SK-N-SH (cell line): ENCODE measurements at regions not wholly inside any gene's neighbourhood (a gene's known extent, or its start where the extent isn't known, plus 50 kb on each side); places are given as distances from the start of the nearest gene placed in this dataset.

Source experiments
- CTCF ChIA-PET: fragments of 300-600, 350-600 bp; formaldehyde crosslinking; extraction: SDS; loops from one replicate; lab custom pipeline; 2021; lab: Yijun Ruan, JAX
- POLR2A ChIA-PET: fragments of 350-600 bp; sonication (Branson Sonifier 250); formaldehyde crosslinking; extraction: SDS; loops from one replicate; lab custom pipeline; 2020; ENCODE audit warnings: antibody characterized with exemption, inconsistent platforms; lab: Yijun Ruan, JAX
- DNase-seq: peaks from one replicate; pipeline ENCODE4 v3.0.0; 2012
- H2AFZ ChIP-seq: fragments of 200-600 bp; sonication (generic); 2 replicates; pipeline ENCODE4 v1.8.1; 2016; ENCODE audit warnings: antibody characterized with exemption, mild to moderate bottlenecking, low read depth
- H3F3A ChIP-seq: fragments of 200-600 bp; sonication (generic); replicated peaks from 2 replicates; pipeline ENCODE3; 2016; ENCODE audit warnings: antibody characterized with exemption, mild to moderate bottlenecking; ENCODE audit not compliant: insufficient read depth
- H3K27ac ChIP-seq, 2 experiments: fragments of 200-500 bp in 1 of 2; fragments of 200-600 bp in 1 of 2; sonication (Bioruptor generic) in 1 of 2; sonication (generic), shearing (Covaris generic) in 1 of 2; 2 replicates each; pipeline versions ENCODE4 v1.5.1 to v1.6.1; 2014 to 2016; ENCODE audit warnings: low read depth in 2 of 2, inconsistent platforms in 1 of 2, low read length in 1 of 2, mild to moderate bottlenecking in 1 of 2, mixed read lengths in 1 of 2
- H3K27me3 ChIP-seq: fragments of 200-600 bp; sonication (generic), shearing (Covaris generic); 2 replicates; pipeline ENCODE4 v1.6.1; 2016; ENCODE audit warnings: mixed run types; ENCODE audit not compliant: insufficient read depth
- H3K36me3 ChIP-seq, 2 experiments: fragments of 200-500 bp in 1 of 2; fragments of 200-600 bp in 1 of 2; sonication (Bioruptor generic) in 1 of 2; sonication (generic) in 1 of 2; replicated peaks in 1 of 2; 2 replicates each; pipeline versions ENCODE3 to v1.5.1; 2014 to 2016; ENCODE audit warnings: low read length in 1 of 2, mild to moderate bottlenecking in 1 of 2; ENCODE audit not compliant: insufficient read depth in 2 of 2, control insufficient read depth in 1 of 2
- H3K4me1 ChIP-seq, 2 experiments: fragments of 200-500 bp in 1 of 2; fragments of 200-600 bp in 1 of 2; sonication (Bioruptor generic) in 1 of 2; sonication (generic), shearing (Covaris generic) in 1 of 2; 2 replicates each; pipeline versions ENCODE4 v1.5.1 to v1.6.1; 2014 to 2016; ENCODE audit warnings: low read depth in 1 of 2, low read length in 1 of 2, mixed run types in 1 of 2; ENCODE audit not compliant: insufficient read depth in 2 of 2, control insufficient read depth in 1 of 2
- H3K4me2 ChIP-seq: fragments of 200-600 bp; sonication (generic), shearing (Covaris generic); 2 replicates; pipeline ENCODE4 v1.6.1; 2017; ENCODE audit warnings: mixed run types
- H3K4me3 ChIP-seq, 2 experiments: fragments of 200-500 bp in 1 of 2; fragments of 200-600 bp in 1 of 2; sonication (Bioruptor generic) in 1 of 2; sonication (generic), shearing (Covaris generic) in 1 of 2; 2 replicates each; pipeline versions ENCODE4 v1.5.1 to v1.8.1; 2014 to 2016; ENCODE audit warnings: low read depth in 2 of 2, inconsistent platforms in 1 of 2, low read length in 1 of 2, mild to moderate bottlenecking in 1 of 2, mixed read lengths in 1 of 2, moderate library complexity in 1 of 2
- H3K79me2 ChIP-seq: fragments of 200-600 bp; sonication (generic); 2 replicates; pipeline ENCODE4 v1.8.1; 2017; ENCODE audit warnings: mild to moderate bottlenecking; ENCODE audit not compliant: insufficient read depth
- H3K9ac ChIP-seq: fragments of 200-600 bp; sonication (generic); 2 replicates; pipeline ENCODE4 v1.6.1; 2017; ENCODE audit warnings: mixed run types
- H3K9me2 ChIP-seq: fragments of 200-600 bp; sonication (generic); 2 replicates; pipeline ENCODE4 v1.6.1; 2017; ENCODE audit warnings: mixed run types
- H3K9me3 ChIP-seq: fragments of 200-600 bp; sonication (generic); 2 replicates; pipeline ENCODE4 v1.6.1; 2017; ENCODE audit warnings: mixed run types, mild to moderate bottlenecking, moderate library complexity
- H4K20me1 ChIP-seq: fragments of 200-600 bp; sonication (generic); 2 replicates; pipeline ENCODE4 v1.6.1; 2017; ENCODE audit warnings: mild to moderate bottlenecking, mixed run types; ENCODE audit not compliant: insufficient read depth
- ELF1 ChIP-seq: IDR thresholded peaks from 2 replicates; pipeline ENCODE4 v1.4.0; 2012
- EZH2phosphoT487 ChIP-seq: fragments of 200-600 bp; sonication (generic); IDR thresholded peaks from 2 replicates; pipeline ENCODE4 v1.6.1; 2017; ENCODE audit warnings: low read depth, mixed run types, mild to moderate bottlenecking, antibody characterized with exemption, moderate library complexity, borderline replicate concordance
- FOXJ3 ChIP-seq: sonication (generic); formaldehyde crosslinking; IDR thresholded peaks from 2 replicates; pipeline ENCODE4 v1.5.1; 2020; ENCODE audit warnings: mild to moderate bottlenecking, missing genetic modification reagents
- FOXM1 ChIP-seq: IDR thresholded peaks from 2 replicates; pipeline ENCODE4 v1.4.0; 2012; ENCODE audit warnings: low read depth, mild to moderate bottlenecking
- GABPA ChIP-seq: IDR thresholded peaks from 2 replicates; pipeline ENCODE4 v1.4.0; 2012; ENCODE audit warnings: low read depth, mild to moderate bottlenecking
- GATA2 ChIP-seq: sonication (generic); formaldehyde crosslinking; IDR thresholded peaks from 2 replicates; pipeline ENCODE4 v1.5.0; 2020; ENCODE audit warnings: mild to moderate bottlenecking, missing genetic modification reagents
- JUND ChIP-seq: IDR thresholded peaks from 2 replicates; pipeline ENCODE4 v1.4.0; 2012
- NFIC ChIP-seq: IDR thresholded peaks from 2 replicates; pipeline ENCODE4 v1.4.0; 2012; ENCODE audit warnings: borderline replicate concordance
- NRF1 ChIP-seq: IDR thresholded peaks from 2 replicates; pipeline ENCODE4 v1.6.1; 2012; ENCODE audit warnings: low read depth, mild to moderate bottlenecking, low read length
- POLR2AphosphoS5 ChIP-seq: IDR thresholded peaks from 2 replicates; pipeline ENCODE4 v1.6.1; 2012; ENCODE audit warnings: low read depth, low read length
- SIN3A ChIP-seq: IDR thresholded peaks from 2 replicates; pipeline ENCODE4 v1.6.1; 2012; ENCODE audit warnings: low read depth, mild to moderate bottlenecking, low read length, moderate library complexity, borderline replicate concordance
- SMC3 ChIP-seq: IDR thresholded peaks from 2 replicates; pipeline ENCODE4 v1.6.1; 2012; ENCODE audit warnings: low read depth, low read length, improper control_type of control experiment
- TAF1 ChIP-seq: IDR thresholded peaks from 2 replicates; pipeline ENCODE4 v1.6.1; 2012; ENCODE audit warnings: low read depth, mild to moderate bottlenecking, low read length, moderate library complexity, borderline replicate concordance
- TCF12 ChIP-seq: IDR thresholded peaks from 2 replicates; pipeline ENCODE4 v1.4.0; 2012
- TEAD4 ChIP-seq: IDR thresholded peaks from 2 replicates; pipeline ENCODE4 v1.4.0; 2012; ENCODE audit warnings: mild to moderate bottlenecking, borderline replicate concordance; ENCODE audit not compliant: insufficient read depth
- WGBS: methylation state at CpG from one replicate; pipeline ENCODE4 v1.1.6; 2017; ENCODE audit warnings: low lambda C conversion rate; 5-methylcytosine and 5-hydroxymethylcytosine counted together
- TF ChIP-seq, protein P1 (sequence below): IDR thresholded peaks from 2 replicates; pipeline ENCODE4 v1.4.0; 2012; ENCODE audit warnings: low read depth, borderline replicate concordance
- TF ChIP-seq, protein P2 (sequence below): fragments of 150-350 bp; IDR thresholded peaks from 2 replicates; pipeline ENCODE4 v1.6.1; 2016; ENCODE audit warnings: mild to moderate bottlenecking, low read depth, low read length
- TF ChIP-seq, protein P3 (sequence below): IDR thresholded peaks from 2 replicates; pipeline ENCODE4 v1.4.0; 2012; ENCODE audit warnings: low read depth, borderline replicate concordance
- TF ChIP-seq, protein P4 (sequence below): IDR thresholded peaks from 2 replicates; pipeline ENCODE4; 2012
- TF ChIP-seq, protein P5 (sequence below): IDR thresholded peaks from 2 replicates; pipeline ENCODE4 v1.4.0; 2012; ENCODE audit warnings: low read depth
- TF ChIP-seq, protein P6 (sequence below): fragments of 150-350 bp; IDR thresholded peaks from 2 replicates; pipeline ENCODE4 v1.6.1; 2017; ENCODE audit warnings: antibody characterized with exemption, low read length, low read depth, borderline replicate concordance

DNA sequence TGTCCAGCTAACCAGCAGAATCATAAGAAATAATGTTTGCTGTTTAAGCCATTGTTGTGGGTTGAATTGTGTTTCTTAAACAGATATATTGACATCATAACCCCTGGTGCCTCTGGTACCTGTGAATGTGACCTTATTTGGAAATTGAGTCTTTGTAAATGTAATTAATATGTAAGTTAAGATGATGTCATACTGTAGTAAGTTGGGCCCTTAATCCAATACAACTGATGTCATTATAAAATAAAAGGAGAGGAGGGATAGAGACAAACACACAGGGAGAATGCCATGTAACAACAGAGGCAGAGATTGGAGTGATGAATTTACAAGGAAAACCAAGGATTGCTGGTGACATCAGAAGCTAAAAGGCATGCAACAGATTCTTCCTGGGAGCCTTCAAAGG lies 141.4 kb downstream of the ZIC3 start:
- Histone ChIP-seq H3K4me2 (no peak overlapping the region), H2AFZ (no peak overlapping the region), H3K4me1 (no peaks in the 10 kb centered on the region), H3K36me3 (no peaks in the 10 kb centered on the region), H3K27me3 (no peaks in the 10 kb centered on the region), H3K9me2 (no peaks in the 10 kb centered on the region), H3K27ac (no peak overlapping the region), H3K9me3 (no peaks in the 10 kb centered on the region), H3K4me3 (no peak overlapping the region), H3K79me2 (no peaks in the 10 kb centered on the region), H3F3A (no peaks in the 10 kb centered on the region), H3K9ac (no peak overlapping the region), H4K20me1 (no peaks in the 10 kb centered on the region)
- ChIA-PET POLR2A (no interaction called here), CTCF (no interaction called here)
- TF ChIP-seq SMC3 (no peak), FOXJ3 (no peak), SIN3A (no peak), FOXM1 (no peak), GATA2 (CRISPR knock-in tag) (no peak), GABPA (no peak), TEAD4 (no peak), EZH2phosphoT487 (no peak), JUND (no peak)
- TF ChIP-seq, protein P1, sequence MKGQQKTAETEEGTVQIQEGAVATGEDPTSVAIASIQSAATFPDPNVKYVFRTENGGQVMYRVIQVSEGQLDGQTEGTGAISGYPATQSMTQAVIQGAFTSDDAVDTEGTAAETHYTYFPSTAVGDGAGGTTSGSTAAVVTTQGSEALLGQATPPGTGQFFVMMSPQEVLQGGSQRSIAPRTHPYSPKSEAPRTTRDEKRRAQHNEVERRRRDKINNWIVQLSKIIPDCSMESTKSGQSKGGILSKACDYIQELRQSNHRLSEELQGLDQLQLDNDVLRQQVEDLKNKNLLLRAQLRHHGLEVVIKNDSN: no peak
- TF ChIP-seq, protein P2, sequence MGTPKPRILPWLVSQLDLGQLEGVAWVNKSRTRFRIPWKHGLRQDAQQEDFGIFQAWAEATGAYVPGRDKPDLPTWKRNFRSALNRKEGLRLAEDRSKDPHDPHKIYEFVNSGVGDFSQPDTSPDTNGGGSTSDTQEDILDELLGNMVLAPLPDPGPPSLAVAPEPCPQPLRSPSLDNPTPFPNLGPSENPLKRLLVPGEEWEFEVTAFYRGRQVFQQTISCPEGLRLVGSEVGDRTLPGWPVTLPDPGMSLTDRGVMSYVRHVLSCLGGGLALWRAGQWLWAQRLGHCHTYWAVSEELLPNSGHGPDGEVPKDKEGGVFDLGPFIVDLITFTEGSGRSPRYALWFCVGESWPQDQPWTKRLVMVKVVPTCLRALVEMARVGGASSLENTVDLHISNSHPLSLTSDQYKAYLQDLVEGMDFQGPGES: no peak
- TF ChIP-seq, protein P3, sequence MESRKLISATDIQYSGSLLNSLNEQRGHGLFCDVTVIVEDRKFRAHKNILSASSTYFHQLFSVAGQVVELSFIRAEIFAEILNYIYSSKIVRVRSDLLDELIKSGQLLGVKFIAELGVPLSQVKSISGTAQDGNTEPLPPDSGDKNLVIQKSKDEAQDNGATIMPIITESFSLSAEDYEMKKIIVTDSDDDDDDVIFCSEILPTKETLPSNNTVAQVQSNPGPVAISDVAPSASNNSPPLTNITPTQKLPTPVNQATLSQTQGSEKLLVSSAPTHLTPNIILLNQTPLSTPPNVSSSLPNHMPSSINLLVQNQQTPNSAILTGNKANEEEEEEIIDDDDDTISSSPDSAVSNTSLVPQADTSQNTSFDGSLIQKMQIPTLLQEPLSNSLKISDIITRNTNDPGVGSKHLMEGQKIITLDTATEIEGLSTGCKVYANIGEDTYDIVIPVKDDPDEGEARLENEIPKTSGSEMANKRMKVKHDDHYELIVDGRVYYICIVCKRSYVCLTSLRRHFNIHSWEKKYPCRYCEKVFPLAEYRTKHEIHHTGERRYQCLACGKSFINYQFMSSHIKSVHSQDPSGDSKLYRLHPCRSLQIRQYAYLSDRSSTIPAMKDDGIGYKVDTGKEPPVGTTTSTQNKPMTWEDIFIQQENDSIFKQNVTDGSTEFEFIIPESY: no peak
- DNase-seq: no peak

DNA sequence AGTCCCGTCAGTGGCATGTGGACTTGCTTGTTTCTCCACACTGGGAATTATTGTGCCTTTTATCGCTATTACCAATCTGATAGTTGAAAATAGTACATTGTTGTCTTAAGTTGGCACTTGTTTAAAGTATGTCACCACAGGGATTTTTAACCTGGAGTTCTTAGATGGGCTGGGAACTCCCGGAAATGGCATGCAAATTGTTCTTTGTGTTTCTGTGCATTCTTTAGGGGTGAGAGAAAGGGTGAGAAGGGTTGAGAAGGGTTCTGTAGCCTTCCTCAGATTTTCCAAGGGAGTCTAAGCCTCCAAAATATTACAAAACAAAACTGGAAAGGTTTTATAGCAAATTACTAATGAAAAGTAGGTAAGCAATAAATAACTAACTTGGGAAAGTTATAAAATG lies 176.9 kb downstream of the ZIC3 start:
- no peaks in the 10 kb centered on the region for H3K9me3 ChIP-seq
- no peak overlapping the region for H3K4me3 ChIP-seq
- POLR2A ChIA-PET: no interaction called here
- no peak overlapping the region for H2AFZ ChIP-seq
- no peaks in the 10 kb centered on the region for H3K9me2 ChIP-seq
- no peaks in the 10 kb centered on the region for H3K79me2 ChIP-seq
- no peak overlapping the region for H3K9ac ChIP-seq
- H3K4me2 ChIP-seq: no peak overlapping the region
- no peaks in the 10 kb centered on the region for H3K27me3 ChIP-seq
- no peaks in the 10 kb centered on the region for H3F3A ChIP-seq
- DNase-seq: no peak
- H3K36me3 ChIP-seq: no peaks in the 10 kb centered on the region
- no peak overlapping the region for H3K27ac ChIP-seq
- H3K4me1 ChIP-seq: no peaks in the 10 kb centered on the region
- WGBS: 10% methylated on average over 3 of the region's 3 CpGs
- CTCF ChIA-PET: no interaction called here
- no peaks in the 10 kb centered on the region for H4K20me1 ChIP-seq
- no peak for TF ChIP-seq JUND
- TF ChIP-seq TCF12: no peak
- TF ChIP-seq, protein P4, sequence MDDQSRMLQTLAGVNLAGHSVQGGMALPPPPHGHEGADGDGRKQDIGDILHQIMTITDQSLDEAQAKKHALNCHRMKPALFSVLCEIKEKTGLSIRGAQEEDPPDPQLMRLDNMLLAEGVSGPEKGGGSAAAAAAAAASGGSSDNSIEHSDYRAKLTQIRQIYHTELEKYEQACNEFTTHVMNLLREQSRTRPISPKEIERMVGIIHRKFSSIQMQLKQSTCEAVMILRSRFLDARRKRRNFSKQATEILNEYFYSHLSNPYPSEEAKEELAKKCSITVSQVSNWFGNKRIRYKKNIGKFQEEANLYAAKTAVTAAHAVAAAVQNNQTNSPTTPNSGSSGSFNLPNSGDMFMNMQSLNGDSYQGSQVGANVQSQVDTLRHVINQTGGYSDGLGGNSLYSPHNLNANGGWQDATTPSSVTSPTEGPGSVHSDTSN: no peak
- no peak for TF ChIP-seq TAF1
- no peak for TF ChIP-seq POLR2AphosphoS5
- TF ChIP-seq FOXM1: no peak
- TF ChIP-seq FOXJ3: no peak
- no peak for TF ChIP-seq ELF1
- TF ChIP-seq, protein P3: no peak
- no peak for TF ChIP-seq SMC3
- TF ChIP-seq NFIC: no peak
- TF ChIP-seq, protein P5, sequence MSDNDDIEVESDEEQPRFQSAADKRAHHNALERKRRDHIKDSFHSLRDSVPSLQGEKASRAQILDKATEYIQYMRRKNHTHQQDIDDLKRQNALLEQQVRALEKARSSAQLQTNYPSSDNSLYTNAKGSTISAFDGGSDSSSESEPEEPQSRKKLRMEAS: no peak
- TF ChIP-seq, protein P6, sequence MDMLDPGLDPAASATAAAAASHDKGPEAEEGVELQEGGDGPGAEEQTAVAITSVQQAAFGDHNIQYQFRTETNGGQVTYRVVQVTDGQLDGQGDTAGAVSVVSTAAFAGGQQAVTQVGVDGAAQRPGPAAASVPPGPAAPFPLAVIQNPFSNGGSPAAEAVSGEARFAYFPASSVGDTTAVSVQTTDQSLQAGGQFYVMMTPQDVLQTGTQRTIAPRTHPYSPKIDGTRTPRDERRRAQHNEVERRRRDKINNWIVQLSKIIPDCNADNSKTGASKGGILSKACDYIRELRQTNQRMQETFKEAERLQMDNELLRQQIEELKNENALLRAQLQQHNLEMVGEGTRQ: no peak
- TF ChIP-seq NRF1: no peak
- TF ChIP-seq GABPA: no peak
- no peak for TF ChIP-seq EZH2phosphoT487
- TF ChIP-seq TEAD4: no peak
